CD4-positive, alpha-beta T cell (primary cell): ENCODE measurements at regions not wholly inside any gene's neighbourhood (a gene's known extent, or its start where the extent isn't known, plus 50 kb on each side); places are given as distances from the start of the nearest gene placed in this dataset.

Source experiments
- ATAC-seq: fragments of 200-7000 bp; cut with Tn5 transposase; one replicate; pipeline ENCODE4 v1.10.0; 2022; ENCODE audit warnings: mild to moderate bottlenecking; ENCODE audit not compliant: poor library complexity
- CTCF ChIA-PET: fragments of 350-600 bp; sonication (Branson Sonifier 250); formaldehyde crosslinking; loops from one replicate; lab custom pipeline; 2021; ENCODE audit warnings: antibody characterized with exemption, inconsistent platforms; lab: Charles Lee
- POLR2A ChIA-PET: fragments of 350-600 bp; sonication (Branson Sonifier 250); formaldehyde crosslinking; loops from one replicate; lab custom pipeline; 2021; ENCODE audit warnings: antibody characterized with exemption, inconsistent platforms; lab: Charles Lee
- DNase-seq, 14 experiments: peaks; one replicate each; pipeline ENCODE4 v3.0.0-alpha.2; 2013 to 2020; ENCODE audit warnings: mixed read lengths in 2 of 14
- H3K27ac ChIP-seq, 2 donors: one replicate each; pipeline versions ENCODE4 v1.5.1 to v1.7.0; 2013; ENCODE audit warnings: low read length in 2 of 2, low read depth in 1 of 2, mild to moderate bottlenecking in 1 of 2
- H3K27me3 ChIP-seq, 2 experiments: 1 replicate in 1 of 2; 2 replicates in 1 of 2; pipeline versions ENCODE4 v1.6.1 to v1.7.0; 2013; ENCODE audit warnings: low read length in 2 of 2, control low read depth in 1 of 2, mild to moderate bottlenecking in 1 of 2, moderate library complexity in 1 of 2; ENCODE audit not compliant: insufficient read depth in 2 of 2, control insufficient read depth in 1 of 2
- H3K36me3 ChIP-seq: one replicate; pipeline ENCODE4 v1.6.1; 2013; ENCODE audit warnings: low read length, control low read depth; ENCODE audit not compliant: insufficient read depth
- H3K4me1 ChIP-seq: one replicate; pipeline ENCODE4 v1.6.1; 2013; ENCODE audit warnings: low read length, control low read depth; ENCODE audit not compliant: insufficient read depth
- H3K4me3 ChIP-seq: one replicate; pipeline ENCODE4 v1.5.1; 2013; ENCODE audit warnings: mild to moderate bottlenecking, low read length, moderate library complexity
- H3K9me3 ChIP-seq, 2 experiments: 1 replicate in 1 of 2; 2 replicates in 1 of 2; pipeline versions ENCODE4 v1.6.1 to v1.7.0; 2013; ENCODE audit warnings: low read length in 2 of 2, mild to moderate bottlenecking in 2 of 2, control low read depth in 1 of 2, moderate library complexity in 1 of 2; ENCODE audit not compliant: control insufficient read depth in 1 of 2, insufficient read depth in 1 of 2
- H3K27ac Mint-ChIP-seq: one replicate; pipeline ENCODE4 v1.8.0; 2020; ENCODE audit warnings: mixed read lengths
- H3K27me3 Mint-ChIP-seq: one replicate; pipeline ENCODE4 v1.8.0; 2021; ENCODE audit warnings: mixed read lengths
- H3K36me3 Mint-ChIP-seq: one replicate; pipeline ENCODE4 v1.8.0; 2021; ENCODE audit warnings: low read depth, mixed read lengths
- H3K4me1 Mint-ChIP-seq: one replicate; pipeline ENCODE4 v1.8.0; 2021; ENCODE audit warnings: low read depth, mixed read lengths
- H3K4me3 Mint-ChIP-seq: one replicate; pipeline ENCODE4 v1.8.0; 2020; ENCODE audit warnings: mild to moderate bottlenecking, mixed read lengths
- H3K9me3 Mint-ChIP-seq: one replicate; pipeline ENCODE4 v1.8.0; 2020; ENCODE audit warnings: mixed read lengths
- CTCF ChIP-seq: fragments of 200-600 bp; IDR thresholded peaks from one replicate; pipeline ENCODE4 v1.8.0; 2022; ENCODE audit warnings: antibody characterized with exemption, mild to moderate bottlenecking
- intact Hi-C, 2 experiments: fragments of 100-400 bp; cut with DNase I in 1 of 2; cut with micrococcal nuclease in 1 of 2; formaldehyde crosslinking; loops; one replicate each; pipeline versions ENCODE4 v1.15.1 to v1.9.0; 2023 to 2025; cut with DNase I, micrococcal nuclease

- Mint-ChIP-seq H3K4me3 (no peak overlapping the region), H3K4me1 (no peaks in the 10 kb centered on the region), H3K27me3 (no peaks in the 10 kb centered on the region), H3K27ac (no peak overlapping the region), H3K9me3 (peaks cover 11% of the 10 kb centered on the region), H3K36me3 (no peaks in the 10 kb centered on the region)
- Histone ChIP-seq H3K27me3 (no peaks in the 10 kb centered on the region), H3K36me3 (no peaks in the 10 kb centered on the region), H3K4me3 (no peak overlapping the region), H3K4me1 (no peaks in the 10 kb centered on the region), H3K9me3 (peaks cover 0 to 4% of the 10 kb centered on the region in 2 experiments), H3K27ac (no peak overlapping the region)
- POLR2A ChIA-PET, result no interaction called here
- CTCF ChIA-PET, result no interaction called here
- intact Hi-C loops, result no loop called here
- no peak for DNase-seq
- TF ChIP-seq CTCF, result no peak
- no peak for ATAC-seq
Measured at GRCh38 chr5:4797445-4797844, 342.7 kb upstream of the ADAMTS16 start.

GRCh38 chr5:4802044-4802443, 338.1 kb upstream of the ADAMTS16 start:
- ChIA-PET CTCF (no interaction called here), POLR2A (no interaction called here)
- H3K27me3 Mint-ChIP-seq, result no peaks in the 10 kb centered on the region
- Histone ChIP-seq H3K9me3 (peaks cover 0 to 4% of the 10 kb centered on the region in 2 experiments), H3K4me3 (no peak overlapping the region), H3K4me1 (no peaks in the 10 kb centered on the region), H3K27me3 (no peaks in the 10 kb centered on the region), H3K36me3 (no peaks in the 10 kb centered on the region), H3K27ac (no peak overlapping the region)
- H3K9me3 Mint-ChIP-seq, result peaks cover 16% of the 10 kb centered on the region
- ATAC-seq, result no peak
- no peak overlapping the region for H3K27ac Mint-ChIP-seq
- intact Hi-C loops, result no loop called here
- H3K4me3 Mint-ChIP-seq, result no peak overlapping the region
- no peaks in the 10 kb centered on the region for H3K36me3 Mint-ChIP-seq
- DNase-seq, result no peak
- H3K4me1 Mint-ChIP-seq, result no peaks in the 10 kb centered on the region
- TF ChIP-seq CTCF, result no peak

- H3K4me3 ChIP-seq, result no peak overlapping the region
- Mint-ChIP-seq H3K4me1 (no peaks in the 10 kb centered on the region), H3K9me3 (peaks cover 18% of the 10 kb centered on the region), H3K27me3 (no peaks in the 10 kb centered on the region), H3K27ac (no peak overlapping the region), H3K4me3 (no peak overlapping the region), H3K36me3 (no peaks in the 10 kb centered on the region)
- H3K9me3 ChIP-seq, result peaks cover 0 to 4% of the 10 kb centered on the region in 2 experiments
- H3K27me3 ChIP-seq, result no peaks in the 10 kb centered on the region
- CTCF ChIA-PET, result no interaction called here
- POLR2A ChIA-PET, result no interaction called here
- ATAC-seq (no peak), DNase-seq (no peak)
- no peak overlapping the region for H3K27ac ChIP-seq
- no peaks in the 10 kb centered on the region for H3K36me3 ChIP-seq
- no peaks in the 10 kb centered on the region for H3K4me1 ChIP-seq
- intact Hi-C loops, result no loop called here
- TF ChIP-seq CTCF, result no peak
Measured at GRCh38 chr5:4804691-4805360, 335.3 kb upstream of the ADAMTS16 start.
